K562 (cell line): ENCODE measurements at regions not wholly inside any gene's neighbourhood (a gene's known extent, or its start where the extent isn't known, plus 50 kb on each side); places are given as distances from the start of the nearest gene placed in this dataset.

Experiments used
- ATAC-seq: fragments of 200-7000 bp; cut with Tn5 transposase; 3 replicates; pipeline ENCODE4 v1.9.1; 2020; ENCODE audit warnings: moderate library complexity
- BruUV-seq: library from RNA; stranded (reverse); fragments of 400-500 nt; replicated peaks from 2 replicates; lab custom pipeline; 2021; lab: Mats Ljungman, UMichigan
- CTCF ChIA-PET: fragments of 300-600 bp; formaldehyde crosslinking; extraction: SDS; loops from one replicate; lab custom pipeline; 2021; ENCODE audit warnings: low intra/inter-chr PET ratio; lab: Yijun Ruan, JAX
- POLR2A ChIA-PET: fragments of 300-600, 350-650 bp; sonication (Branson Sonifier 250); formaldehyde crosslinking; extraction: SDS; loops from one replicate; lab custom pipeline; 2021; ENCODE audit warnings: antibody characterized with exemption, inconsistent platforms; lab: Yijun Ruan, JAX
- DNase-seq, 4 experiments: peaks; one replicate each; pipeline versions ENCODE4 v3.0.0 to v3.0.0-alpha.2; 2011 to 2018; ENCODE audit warnings: low spot score in 3 of 4, mixed read lengths in 3 of 4; ENCODE audit errors: extremely low read depth in 1 of 4
- FAIRE-seq: peaks from 2 replicates; lab custom pipeline; 2011; peaks lifted over from hg19 to GRCh38; lab: Jason Lieb, UNC
- H2AFZ ChIP-seq: 2 replicates; pipeline ENCODE4 v1.6.0; 2011; ENCODE audit warnings: low read depth, low read length, control low read depth, inconsistent platforms
- H3K27ac ChIP-seq: fragments of 200-600 bp; 3 replicates; pipeline ENCODE4 v1.8.0; 2011; ENCODE audit warnings: low read depth, mild to moderate bottlenecking, control low read depth, inconsistent platforms, low read length, moderate library complexity, mixed read lengths; ENCODE audit errors: extremely low read depth
- H3K27me3 ChIP-seq, 2 experiments: fragments of 300-600 bp in 1 of 2; 2 replicates in 1 of 2; 3 replicates in 1 of 2; pipeline versions ENCODE4 v1.6.0 to v1.8.0; 2011; ENCODE audit warnings: inconsistent platforms in 2 of 2, low read length in 2 of 2, mild to moderate bottlenecking in 1 of 2, mixed read lengths in 1 of 2, moderate library complexity in 1 of 2; ENCODE audit not compliant: control insufficient read depth in 2 of 2, insufficient read depth in 2 of 2
- H3K36me3 ChIP-seq: fragments of 300-600 bp; 3 replicates; pipeline ENCODE4 v1.8.0; 2011; ENCODE audit warnings: mild to moderate bottlenecking, low read length, inconsistent platforms; ENCODE audit not compliant: control insufficient read depth, insufficient read depth
- H3K4me1 ChIP-seq, 2 experiments: fragments of 200-600 bp in 1 of 2; replicated peaks in 1 of 2; 2 replicates in 1 of 2; 3 replicates in 1 of 2; pipeline versions ENCODE4 v1.5.1 to v1.8.0; 2011; ENCODE audit warnings: inconsistent platforms in 2 of 2, low read length in 2 of 2, mild to moderate bottlenecking in 1 of 2, mixed read lengths in 1 of 2, moderate library complexity in 1 of 2; ENCODE audit not compliant: control insufficient read depth in 2 of 2, insufficient read depth in 2 of 2
- H3K4me2 ChIP-seq: 2 replicates; pipeline ENCODE4 v1.6.1; 2011; ENCODE audit warnings: low read length, control low read depth, inconsistent platforms, mixed read lengths; ENCODE audit not compliant: insufficient read depth
- H3K4me3 ChIP-seq: fragments of 200-600 bp; sonication (generic), shearing (Covaris generic); 2 replicates; pipeline ENCODE4 v1.5.1; 2016; ENCODE audit warnings: control low read depth, inconsistent platforms
- H3K79me2 ChIP-seq: fragments of 200-600 bp; 3 replicates; pipeline ENCODE4 v1.8.0; 2011; ENCODE audit warnings: low read length, inconsistent platforms; ENCODE audit not compliant: control insufficient read depth, insufficient read depth
- H3K9ac ChIP-seq, 2 experiments: 2 replicates each; pipeline versions ENCODE4 v1.6.0 to v1.6.1; 2011; ENCODE audit warnings: low read depth in 2 of 2, low read length in 2 of 2, control low read depth in 1 of 2, inconsistent platforms in 1 of 2, mild to moderate bottlenecking in 1 of 2, mixed read lengths in 1 of 2; ENCODE audit not compliant: insufficient read depth in 1 of 2
- H3K9me1 ChIP-seq: one replicate; pipeline ENCODE4 v1.6.0; 2011; ENCODE audit warnings: inconsistent platforms, mild to moderate bottlenecking, low read length, moderate library complexity; ENCODE audit not compliant: control insufficient read depth, insufficient read depth
- H3K9me3 ChIP-seq: replicated peaks from 2 replicates; pipeline ENCODE4 v1.5.1; 2011; ENCODE audit warnings: low read depth, low read length, inconsistent platforms; ENCODE audit not compliant: control insufficient read depth, insufficient read depth
- H4K20me1 ChIP-seq: replicated peaks from 2 replicates; pipeline ENCODE4 v1.6.1; 2011; ENCODE audit warnings: low read length, inconsistent platforms, mixed read lengths; ENCODE audit not compliant: control insufficient read depth, insufficient read depth
- AFF4 ChIP-seq: sonication (generic); formaldehyde crosslinking; IDR thresholded peaks from 2 replicates; pipeline ENCODE4 v1.8.0; 2023; ENCODE audit warnings: mild to moderate bottlenecking, missing genetic modification reagents
- CBFA2T2 ChIP-seq: fragments of 450-650 bp; conservative IDR thresholded peaks from 2 replicates; pipeline ENCODE4 v1.6.1; 2017; ENCODE audit warnings: mild to moderate bottlenecking
- HMG20B ChIP-seq: fragments of 250-450 bp; sonication (Bioruptor Pico); IDR thresholded peaks from 2 replicates; pipeline ENCODE4 v1.5.0; 2021; ENCODE audit warnings: mild to moderate bottlenecking
- LEF1 ChIP-seq: fragments of 450-650 bp; IDR thresholded peaks from 2 replicates; pipeline ENCODE4 v1.6.1; 2016; ENCODE audit warnings: mild to moderate bottlenecking
- MECOM ChIP-seq: fragments of 250-450 bp; sonication (Bioruptor Pico); IDR thresholded peaks from 2 replicates; pipeline ENCODE4 v1.8.0; 2022; ENCODE audit warnings: inconsistent platforms
- MXI1 ChIP-seq: IDR thresholded peaks from 2 replicates; pipeline ENCODE4 v1.6.1; 2011; ENCODE audit warnings: low read depth, mild to moderate bottlenecking, improper control_type of control experiment, low read length
- NCOA1 ChIP-seq: fragments of 450-650 bp; IDR thresholded peaks from 2 replicates; pipeline ENCODE4 v1.6.1; 2016; ENCODE audit warnings: low read depth
- NUFIP1 ChIP-seq: fragments of 450-650 bp; IDR thresholded peaks from 2 replicates; pipeline ENCODE4 v1.6.1; 2018; ENCODE audit not compliant: partially characterized antibody
- PML ChIP-seq: IDR thresholded peaks from 2 replicates; pipeline ENCODE4 v1.6.1; 2012; ENCODE audit warnings: low read length, inconsistent platforms
- RBFOX2 ChIP-seq: fragments of 200-400 bp; formaldehyde crosslinking; IDR thresholded peaks from 2 replicates; pipeline ENCODE4 v1.6.1; 2017; ENCODE audit warnings: low read depth, mild to moderate bottlenecking, low read length, moderate library complexity
- RBM14 ChIP-seq: fragments of 200-400 bp; formaldehyde crosslinking; IDR thresholded peaks from 2 replicates; pipeline ENCODE4 v1.6.1; 2018; ENCODE audit warnings: low read depth, mild to moderate bottlenecking, low read length, moderate library complexity, borderline replicate concordance; ENCODE audit not compliant: insufficient read depth
- RBM34 ChIP-seq: fragments of 200-400 bp; formaldehyde crosslinking; IDR thresholded peaks from 2 replicates; pipeline ENCODE4 v1.6.1; 2018; ENCODE audit warnings: low read length, borderline replicate concordance; ENCODE audit not compliant: insufficient read depth
- TCF7L2 ChIP-seq: fragments of 150-350 bp; IDR thresholded peaks from 2 replicates; pipeline ENCODE4 v1.6.1; 2016; ENCODE audit warnings: low read depth, mild to moderate bottlenecking, low read length, moderate library complexity
- TCFL5 ChIP-seq: fragments of 250-450 bp; sonication (Bioruptor Pico); conservative IDR thresholded peaks from 2 replicates; pipeline ENCODE4 v1.6.1; 2021; ENCODE audit warnings: mild to moderate bottlenecking, moderate library complexity, matching md5 sums
- TEAD2 ChIP-seq: fragments of 450-650 bp; IDR thresholded peaks from 2 replicates; pipeline ENCODE4 v1.6.1; 2016; ENCODE audit warnings: missing genetic modification characterization, control low read depth, missing compliant biosample characterization
- TRIM28 ChIP-seq: fragments of 450-650 bp; IDR thresholded peaks from 2 replicates; pipeline ENCODE4 v1.6.1; 2017
- ZNF668 ChIP-seq: fragments of 250-450 bp; sonication (Bioruptor Pico); IDR thresholded peaks from 2 replicates; pipeline ENCODE4 v1.8.0; 2022; ENCODE audit warnings: mild to moderate bottlenecking, inconsistent platforms
- ZNF75A ChIP-seq: fragments of 450-650 bp; formaldehyde crosslinking; IDR thresholded peaks from 2 replicates; pipeline ENCODE4 v1.4.0; 2020; ENCODE audit warnings: mild to moderate bottlenecking
- WGBS: fragments of 100-300 bp; shearing (Covaris generic); methylation state at CpG from one replicate; pipeline ENCODE4 v1.1.6; 2016; ENCODE audit warnings: low coverage, mixed read lengths; ENCODE audit not compliant: insufficient coverage; ENCODE audit errors: missing lambda C conversion rate; 5-methylcytosine and 5-hydroxymethylcytosine counted together
- in situ Hi-C: fragments of 300-500 bp; cut with MboI; formaldehyde crosslinking; loops from 4 replicates; pipeline ENCODE4 v1.15.0; 2018; ENCODE audit warnings: inconsistent platforms, mixed read lengths
- intact Hi-C: fragments of 100-400 bp; cut with micrococcal nuclease; formaldehyde crosslinking; loops from 2 replicates; pipeline ENCODE4 v1.14.2; 2022

DNA sequence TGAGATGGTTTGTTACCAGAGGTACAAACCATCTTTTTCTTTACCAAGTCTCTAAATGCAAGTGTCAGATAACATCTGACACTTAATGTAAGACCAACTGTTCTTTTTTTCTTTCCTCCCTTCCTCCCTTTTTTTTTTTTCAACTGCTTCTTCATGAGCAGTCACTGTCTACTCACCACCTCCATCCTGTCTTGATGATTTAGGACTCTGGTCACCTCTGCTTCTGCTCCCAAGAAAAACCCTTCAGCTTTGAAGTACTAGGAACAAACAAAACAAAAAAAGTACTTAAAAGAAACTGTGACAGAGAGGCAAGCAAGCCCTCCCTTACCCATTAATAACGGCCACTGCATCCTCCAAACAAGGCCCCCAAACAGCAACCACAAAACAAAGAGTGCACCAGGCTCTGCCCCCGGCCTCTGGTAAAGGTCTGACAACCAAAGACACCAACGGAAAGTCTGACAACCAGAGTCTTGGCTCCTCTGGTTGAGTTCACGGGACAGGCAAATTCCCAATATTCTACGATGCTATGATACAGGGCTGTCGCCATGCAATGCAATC, 141.0 kb downstream of the ARL4C start:
- H3K79me2 ChIP-seq = no peaks in the 10 kb centered on the region
- DNase-seq = no peak
- 0% methylated on average over 6 of the region's 6 CpGs for WGBS
- H3K4me1 ChIP-seq = no peaks in the 10 kb centered on the region
- ChIA-PET POLR2A (no interaction called here), CTCF (no interaction called here)
- H4K20me1 ChIP-seq = no peaks in the 10 kb centered on the region
- in situ Hi-C loops (no loop called here), intact Hi-C loops (no loop called here)
- H3K4me2 ChIP-seq = no peak overlapping the region
- H3K9me1 ChIP-seq = no peaks in the 10 kb centered on the region
- no TSS peak for BruUV-seq
- H3K27ac ChIP-seq = no peak overlapping the region
- H3K9ac ChIP-seq = no peak overlapping the region
- TF ChIP-seq RBM14 = no peak
- no peak for TF ChIP-seq NCOA1
- TF ChIP-seq MXI1 = no peak
- no peak for TF ChIP-seq NUFIP1
- TF ChIP-seq CBFA2T2 = no peak
- no peak for TF ChIP-seq PML
- no peak for TF ChIP-seq RBFOX2
- TF ChIP-seq MECOM (CRISPR knock-in tag) = no peak
- TF ChIP-seq TCFL5 (CRISPR knock-in tag) = no peak
- no peak for TF ChIP-seq RBM34
- no peak for TF ChIP-seq ZNF75A (CRISPR knock-in tag)
- TF ChIP-seq AFF4 (CRISPR knock-in tag) = no peak
- no peak for TF ChIP-seq LEF1
- TF ChIP-seq TCF7L2 = no peak
- no peak for TF ChIP-seq TRIM28
- TF ChIP-seq HMG20B (CRISPR knock-in tag) = no peak
- no peak for TF ChIP-seq ZNF668 (CRISPR knock-in tag)
- no peak for TF ChIP-seq TEAD2 (tag)
- TF ChIP-seq, all 486 proteins: peak for 0
- Histone ChIP-seq H3K27me3 (peaks cover 0 to 5% of the 10 kb centered on the region in 2 experiments; a peak in 1 of 5 replicates), H2AFZ (no peak overlapping the region), H3K36me3 (no peaks in the 10 kb centered on the region), H3K4me3 (no peak overlapping the region), H3K9me3 (no peaks in the 10 kb centered on the region)
- ATAC-seq = no peak
- no peak for FAIRE-seq
